ENCODE measurements at regions not wholly inside any gene's neighbourhood (a gene's known extent, or its start where the extent isn't known, plus 50 kb on each side); places are given as distances from the start of the nearest gene placed in this dataset.

DNA sequence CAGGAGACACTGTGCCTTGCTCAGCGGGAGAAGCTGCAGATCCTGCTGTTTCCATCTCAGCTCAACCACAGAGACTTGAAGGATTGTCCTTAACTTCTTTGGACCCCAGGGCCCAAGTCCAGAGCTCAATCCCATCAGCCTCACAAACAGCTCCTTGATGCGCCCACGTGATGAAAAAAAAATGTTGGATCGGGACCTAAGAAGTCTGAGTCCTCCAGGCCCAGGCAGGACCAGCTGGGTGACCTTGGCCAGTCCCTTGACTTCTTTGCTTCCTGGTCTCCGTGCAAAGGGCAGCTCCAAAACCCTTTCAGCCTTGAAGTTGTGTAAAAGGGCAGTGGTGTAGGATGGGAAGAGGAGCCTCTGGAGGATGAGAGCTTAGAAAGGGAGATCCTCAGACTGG lies 175.5 kb downstream of the ZFP36L2 start:
- no peak for TF ChIP-seq POLR2A (IDR thresholded peaks at IDR 0.05)
- TF ChIP-seq, protein P1, sequence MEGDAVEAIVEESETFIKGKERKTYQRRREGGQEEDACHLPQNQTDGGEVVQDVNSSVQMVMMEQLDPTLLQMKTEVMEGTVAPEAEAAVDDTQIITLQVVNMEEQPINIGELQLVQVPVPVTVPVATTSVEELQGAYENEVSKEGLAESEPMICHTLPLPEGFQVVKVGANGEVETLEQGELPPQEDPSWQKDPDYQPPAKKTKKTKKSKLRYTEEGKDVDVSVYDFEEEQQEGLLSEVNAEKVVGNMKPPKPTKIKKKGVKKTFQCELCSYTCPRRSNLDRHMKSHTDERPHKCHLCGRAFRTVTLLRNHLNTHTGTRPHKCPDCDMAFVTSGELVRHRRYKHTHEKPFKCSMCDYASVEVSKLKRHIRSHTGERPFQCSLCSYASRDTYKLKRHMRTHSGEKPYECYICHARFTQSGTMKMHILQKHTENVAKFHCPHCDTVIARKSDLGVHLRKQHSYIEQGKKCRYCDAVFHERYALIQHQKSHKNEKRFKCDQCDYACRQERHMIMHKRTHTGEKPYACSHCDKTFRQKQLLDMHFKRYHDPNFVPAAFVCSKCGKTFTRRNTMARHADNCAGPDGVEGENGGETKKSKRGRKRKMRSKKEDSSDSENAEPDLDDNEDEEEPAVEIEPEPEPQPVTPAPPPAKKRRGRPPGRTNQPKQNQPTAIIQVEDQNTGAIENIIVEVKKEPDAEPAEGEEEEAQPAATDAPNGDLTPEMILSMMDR (IDR thresholded peaks at IDR 0.05 in 4 of 5, conservative IDR thresholded peaks at IDR 0.05 in 1 of 5): no peak

Measured in gastrocnemius medialis (tissue), 4 donors.